Hepatocyte (in vitro differentiated cells): ENCODE measurements at regions not wholly inside any gene's neighbourhood (a gene's known extent, or its start where the extent isn't known, plus 50 kb on each side); places are given as distances from the start of the nearest gene placed in this dataset.

Source experiments
- CTCF ChIP-seq: fragments of 200-600 bp; sonication (generic); IDR thresholded peaks from 2 replicates; pipeline ENCODE4 v1.5.1; 2016; ENCODE audit warnings: antibody characterized with exemption, mild to moderate bottlenecking; ENCODE audit not compliant: poor library complexity
- EZH2 ChIP-seq: fragments of 200-600 bp; sonication (generic); IDR thresholded peaks from 2 replicates; pipeline ENCODE4 v1.6.1; 2016; ENCODE audit warnings: antibody characterized with exemption, mild to moderate bottlenecking, borderline replicate concordance

GRCh38 chr13:22700246-22700887 lies 480.4 kb upstream of the SGCG start:
- TF ChIP-seq CTCF = no peak
- no peak for TF ChIP-seq EZH2
